Keratinocyte (primary cell): ENCODE measurements at regions not wholly inside any gene's neighbourhood (a gene's known extent, or its start where the extent isn't known, plus 50 kb on each side); places are given as distances from the start of the nearest gene placed in this dataset.

ENCODE experiments used
- DNase-seq: peaks from one replicate; pipeline ENCODE4 v3.0.0-alpha.2; 2011; ENCODE audit warnings: low read depth, missing footprints, low spot score
- FAIRE-seq: peaks from 2 replicates; lab custom pipeline; 2011; peaks lifted over from hg19 to GRCh38; lab: Jason Lieb, UNC
- H2AFZ ChIP-seq: 2 replicates; pipeline ENCODE4 v1.6.0; 2012; ENCODE audit warnings: low read length, control low read depth, inconsistent platforms; ENCODE audit not compliant: control insufficient read depth
- H3K27ac ChIP-seq: 2 replicates; pipeline ENCODE4 v1.5.1; 2011; ENCODE audit warnings: low read length; ENCODE audit not compliant: control insufficient read depth, insufficient read depth
- H3K27me3 ChIP-seq: 3 replicates; pipeline ENCODE4 v1.6.0; 2011; ENCODE audit warnings: low read length; ENCODE audit not compliant: control insufficient read depth, insufficient read depth; ENCODE audit errors: extremely low read depth
- H3K36me3 ChIP-seq, 2 experiments: 2 replicates in 1 of 2; 3 replicates in 1 of 2; pipeline ENCODE4 v1.5.1; 2011; ENCODE audit warnings: low read length in 2 of 2, mild to moderate bottlenecking in 1 of 2; ENCODE audit not compliant: control insufficient read depth in 2 of 2, insufficient read depth in 2 of 2; ENCODE audit errors: extremely low read depth in 1 of 2
- H3K4me1 ChIP-seq: 3 replicates; pipeline ENCODE4 v1.5.1; 2011; ENCODE audit warnings: low read length; ENCODE audit not compliant: control insufficient read depth, insufficient read depth; ENCODE audit errors: extremely low read depth
- H3K4me2 ChIP-seq: 3 replicates; pipeline ENCODE4 v1.6.0; 2011; ENCODE audit warnings: low read depth, low read length; ENCODE audit not compliant: control insufficient read depth, insufficient read depth; ENCODE audit errors: extremely low read depth
- H3K4me3 ChIP-seq, 3 experiments: fragments of 200-600 bp in 1 of 3; sonication (generic) in 1 of 3; 2 replicates in 2 of 3; 3 replicates in 1 of 3; pipeline ENCODE4 v1.5.1; 2011 to 2016; ENCODE audit warnings: low read length in 3 of 3, mild to moderate bottlenecking in 3 of 3, control low read depth in 2 of 3, inconsistent platforms in 1 of 3, low read depth in 1 of 3, mixed read lengths in 1 of 3, mixed run types in 1 of 3, moderate library complexity in 1 of 3; ENCODE audit not compliant: control insufficient read depth in 2 of 3, insufficient read depth in 2 of 3; ENCODE audit errors: extremely low read depth in 1 of 3
- H3K79me2 ChIP-seq: 2 replicates; pipeline ENCODE4 v1.6.0; 2012; ENCODE audit warnings: low read length; ENCODE audit not compliant: control insufficient read depth, insufficient read depth
- H3K9ac ChIP-seq: 3 replicates; pipeline ENCODE4 v1.6.0; 2011; ENCODE audit warnings: low read length; ENCODE audit not compliant: control insufficient read depth, insufficient read depth; ENCODE audit errors: extremely low read depth
- H3K9me1 ChIP-seq: 3 replicates; pipeline ENCODE4 v1.6.0; 2011; ENCODE audit warnings: low read length; ENCODE audit not compliant: control insufficient read depth, insufficient read depth; ENCODE audit errors: extremely low read depth
- H3K9me3 ChIP-seq: 2 replicates; pipeline ENCODE4 v1.5.1; 2012; ENCODE audit warnings: low read depth, low read length; ENCODE audit not compliant: control insufficient read depth
- H4K20me1 ChIP-seq: 3 replicates; pipeline ENCODE4 v1.6.0; 2011; ENCODE audit warnings: low read length; ENCODE audit not compliant: control insufficient read depth, insufficient read depth; ENCODE audit errors: extremely low read depth
- CTCF ChIP-seq, 3 experiments: IDR thresholded peaks in 1 of 3; conservative IDR thresholded peaks in 1 of 3; optimal IDR thresholded peaks in 1 of 3; 2 replicates in 2 of 3; 3 replicates in 1 of 3; pipeline versions ENCODE3 to v1.5.1; 2011; ENCODE audit warnings: low read length in 3 of 3, mild to moderate bottlenecking in 3 of 3, moderate library complexity in 2 of 3, control low read depth in 1 of 3, inconsistent platforms in 1 of 3; ENCODE audit not compliant: insufficient read depth in 2 of 3; ENCODE audit errors: extremely low read depth in 1 of 3
- EZH2 ChIP-seq: IDR thresholded peaks from one replicate; pipeline ENCODE4 v1.6.1; 2012; ENCODE audit warnings: inconsistent platforms, mild to moderate bottlenecking, low read length, moderate library complexity
- dilution Hi-C: fragments of 300-500 bp; cut with MboI; formaldehyde crosslinking; loops from one replicate; pipeline ENCODE4 v1.7.0; 2020; ENCODE audit warnings: low sequenced_read_pairs; ENCODE audit not compliant: extremely low pct_ligation_motif_present

GRCh38 chr2:176682278-176682677 lies 413.0 kb downstream of the MTX2 start:
- TF ChIP-seq EZH2 (no peak), CTCF (optimal IDR thresholded peaks at IDR 0.05 in 1 of 3, IDR thresholded peaks at IDR 0.05 in 1 of 3, conservative IDR thresholded peaks at IDR 0.05 in 1 of 3; ENCODE audit: extremely low read depth in 1 of 3, insufficient read depth in 2 of 3, low read length in 3 of 3) (no peak)
- dilution Hi-C loops: no loop called here
- Histone ChIP-seq H3K36me3 (no peaks in the 10 kb centered on the region), H2AFZ (no peak overlapping the region), H3K27ac (no peak overlapping the region), H3K9ac (no peak overlapping the region), H3K79me2 (no peaks in the 10 kb centered on the region), H3K4me1 (no peaks in the 10 kb centered on the region), H4K20me1 (no peaks in the 10 kb centered on the region), H3K27me3 (peaks cover 3% of the 10 kb centered on the region), H3K9me3 (no peaks in the 10 kb centered on the region), H3K4me2 (no peak overlapping the region), H3K4me3 (no peak overlapping the region), H3K9me1 (no peaks in the 10 kb centered on the region)
- FAIRE-seq (no peak), DNase-seq (no peak)

DNA sequence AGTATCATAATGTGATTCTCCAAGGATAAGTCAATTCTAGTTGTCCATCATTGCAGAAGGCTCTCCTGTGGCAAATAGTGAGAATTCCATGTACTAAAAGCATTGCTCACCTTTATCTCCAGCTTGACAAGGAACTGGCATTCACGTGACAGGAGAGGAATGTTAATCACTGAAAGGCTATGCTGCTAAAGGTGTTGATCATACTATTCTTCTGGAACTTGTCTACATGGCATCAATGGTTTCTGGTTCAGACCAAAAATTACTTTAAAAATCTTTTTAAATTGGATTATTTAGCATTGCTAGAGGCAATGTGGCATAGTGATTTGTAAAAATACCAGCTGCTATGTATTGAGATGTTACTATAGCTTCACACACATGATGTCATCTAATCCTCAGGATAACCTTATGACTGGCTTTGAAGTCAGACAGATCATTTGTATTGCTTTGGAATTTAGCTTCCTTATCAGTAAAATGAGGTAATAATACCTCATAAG lies 414.4 kb downstream of the MTX2 start:
- dilution Hi-C loops: no loop called here
- Histone ChIP-seq H3K4me3 (no peak overlapping the region), H3K27me3 (peaks cover 3% of the 10 kb centered on the region), H3K9me1 (no peaks in the 10 kb centered on the region), H3K4me2 (no peak overlapping the region), H2AFZ (no peak overlapping the region), H3K9me3 (no peaks in the 10 kb centered on the region), H3K27ac (no peak overlapping the region), H3K4me1 (no peaks in the 10 kb centered on the region), H3K9ac (no peak overlapping the region), H3K79me2 (no peaks in the 10 kb centered on the region), H4K20me1 (no peaks in the 10 kb centered on the region), H3K36me3 (no peaks in the 10 kb centered on the region)
- no peak for FAIRE-seq
- no peak for DNase-seq
- TF ChIP-seq CTCF (optimal IDR thresholded peaks at IDR 0.05 in 1 of 3, IDR thresholded peaks at IDR 0.05 in 1 of 3, conservative IDR thresholded peaks at IDR 0.05 in 1 of 3; ENCODE audit: extremely low read depth in 1 of 3, insufficient read depth in 2 of 3, low read length in 3 of 3) (no peak), EZH2 (no peak)
